22Rv1 (cell line): ENCODE measurements at regions not wholly inside any gene's neighbourhood (a gene's known extent, or its start where the extent isn't known, plus 50 kb on each side); places are given as distances from the start of the nearest gene placed in this dataset.
"Not testable (repeated sequence)": the region's sequence is repeated elsewhere in the genome, so short reads cannot be mapped to it uniquely, and the experiment has no call there.

Experiments
- H3K27ac ChIP-seq: fragments of 450-650 bp; 2 replicates; pipeline ENCODE4 v1.5.1; 2017
- ZFX ChIP-seq: fragments of 450-650 bp; IDR thresholded peaks from 2 replicates; pipeline ENCODE4 v1.6.1; 2017; ENCODE audit warnings: antibody characterized with exemption, borderline replicate concordance
- TF ChIP-seq, protein P1 (sequence below): fragments of 450-650 bp; IDR thresholded peaks from 2 replicates; pipeline ENCODE4 v1.5.1; 2017; ENCODE audit warnings: mild to moderate bottlenecking

DNA sequence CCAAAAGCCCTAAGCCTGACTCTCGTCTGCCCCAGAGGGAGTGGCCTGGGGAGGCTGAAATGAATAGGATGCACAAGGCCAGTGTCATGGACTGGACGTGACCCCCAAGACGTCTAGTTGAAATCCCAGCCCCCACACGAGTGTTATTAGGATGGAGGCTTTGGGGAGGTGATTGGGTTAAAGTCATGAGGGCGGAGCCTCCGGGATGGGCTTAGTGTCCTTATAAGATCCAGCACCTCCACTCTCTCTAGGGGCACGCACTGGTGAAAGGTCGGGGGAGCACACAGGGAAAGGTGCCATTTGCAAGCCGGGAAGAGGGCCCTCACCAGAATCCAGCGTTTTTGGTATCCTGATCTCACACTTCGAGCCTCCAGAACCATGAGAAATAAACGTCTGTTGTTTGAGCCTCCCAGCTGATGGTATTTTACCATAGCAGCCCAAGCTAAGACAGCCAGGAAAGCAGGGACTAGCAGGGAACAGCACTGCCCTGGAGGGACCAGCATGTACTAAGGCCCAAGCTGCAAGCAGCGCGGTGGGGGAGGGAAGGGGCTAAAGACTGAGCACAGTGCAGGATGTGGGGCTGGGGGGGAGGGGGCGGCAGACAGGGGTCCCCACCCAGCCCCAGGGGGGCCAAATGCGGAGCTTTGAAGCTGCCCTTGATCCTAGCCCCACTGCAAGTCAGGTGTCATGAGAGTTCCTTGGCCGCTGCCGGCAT lies 78.3 kb upstream of the NCOR2 start:
- no peak overlapping the region for H3K27ac ChIP-seq
- no peak for TF ChIP-seq ZFX
- TF ChIP-seq, protein P1, sequence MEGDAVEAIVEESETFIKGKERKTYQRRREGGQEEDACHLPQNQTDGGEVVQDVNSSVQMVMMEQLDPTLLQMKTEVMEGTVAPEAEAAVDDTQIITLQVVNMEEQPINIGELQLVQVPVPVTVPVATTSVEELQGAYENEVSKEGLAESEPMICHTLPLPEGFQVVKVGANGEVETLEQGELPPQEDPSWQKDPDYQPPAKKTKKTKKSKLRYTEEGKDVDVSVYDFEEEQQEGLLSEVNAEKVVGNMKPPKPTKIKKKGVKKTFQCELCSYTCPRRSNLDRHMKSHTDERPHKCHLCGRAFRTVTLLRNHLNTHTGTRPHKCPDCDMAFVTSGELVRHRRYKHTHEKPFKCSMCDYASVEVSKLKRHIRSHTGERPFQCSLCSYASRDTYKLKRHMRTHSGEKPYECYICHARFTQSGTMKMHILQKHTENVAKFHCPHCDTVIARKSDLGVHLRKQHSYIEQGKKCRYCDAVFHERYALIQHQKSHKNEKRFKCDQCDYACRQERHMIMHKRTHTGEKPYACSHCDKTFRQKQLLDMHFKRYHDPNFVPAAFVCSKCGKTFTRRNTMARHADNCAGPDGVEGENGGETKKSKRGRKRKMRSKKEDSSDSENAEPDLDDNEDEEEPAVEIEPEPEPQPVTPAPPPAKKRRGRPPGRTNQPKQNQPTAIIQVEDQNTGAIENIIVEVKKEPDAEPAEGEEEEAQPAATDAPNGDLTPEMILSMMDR = no peak

DNA sequence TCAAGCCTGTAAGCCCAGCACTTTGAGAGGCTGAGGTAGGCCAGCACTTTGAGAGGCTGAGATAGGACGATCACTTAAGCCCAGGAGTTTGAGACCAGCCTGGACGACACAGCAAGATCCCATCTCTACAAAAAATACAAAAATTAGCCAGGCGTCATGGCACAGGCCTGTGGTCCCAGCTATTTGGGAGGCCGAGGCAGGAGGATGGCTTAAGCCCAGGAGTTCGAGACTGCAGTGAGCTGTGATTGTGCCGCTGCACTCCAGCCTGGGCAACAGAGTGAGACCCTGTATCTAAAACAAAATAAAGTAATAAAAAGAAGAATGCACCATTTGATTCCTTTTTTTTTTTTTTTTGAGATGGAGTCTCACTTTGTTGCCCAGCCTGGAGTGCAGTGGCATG lies 76.4 kb upstream of the NCOR2 start:
- not testable (repeated sequence) for H3K27ac ChIP-seq

DNA sequence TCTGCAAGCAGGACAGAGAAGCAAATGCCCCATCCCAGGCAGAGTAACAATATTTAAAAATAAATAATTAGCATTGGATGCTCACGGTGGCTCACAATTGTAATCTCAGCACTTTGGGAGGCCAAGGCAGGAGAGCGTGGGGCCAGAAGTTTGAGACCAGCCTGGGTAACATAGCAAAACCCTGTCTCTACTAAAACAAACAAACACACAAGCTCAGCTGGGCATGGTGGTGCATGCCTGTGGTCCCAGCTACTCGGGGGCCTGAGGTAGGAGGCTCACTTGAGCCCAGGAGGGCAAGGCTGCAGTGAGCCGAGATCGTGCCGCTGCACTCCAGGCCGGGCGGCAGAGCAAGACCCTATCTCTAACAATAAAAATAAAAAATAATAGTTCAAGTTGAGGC lies 74.7 kb upstream of the NCOR2 start:
- H3K27ac ChIP-seq = no peak overlapping the region
- TF ChIP-seq, protein P1 = no peak

DNA sequence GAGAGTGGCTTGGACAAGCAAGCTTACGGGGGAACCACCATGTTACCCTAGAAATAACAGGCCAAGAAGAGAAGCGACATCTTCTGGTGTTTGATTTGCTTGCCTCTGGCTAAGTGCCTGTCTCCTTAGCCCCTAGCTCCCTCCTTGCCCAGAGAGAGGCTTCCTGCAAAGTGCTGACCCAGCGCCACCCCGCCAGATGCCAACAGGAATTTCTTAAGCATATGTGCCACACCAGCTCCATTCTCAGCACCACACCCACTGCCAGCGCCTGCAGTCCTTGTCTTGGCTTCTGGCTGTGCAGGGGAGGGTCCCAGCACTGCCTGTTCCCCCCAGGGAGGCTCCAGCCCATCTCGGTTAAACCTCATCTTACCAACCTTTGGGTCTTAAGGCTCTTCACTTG lies 74.2 kb upstream of the NCOR2 start:
- no peak overlapping the region for H3K27ac ChIP-seq
- TF ChIP-seq, protein P1 = no peak
- no peak for TF ChIP-seq ZFX

DNA sequence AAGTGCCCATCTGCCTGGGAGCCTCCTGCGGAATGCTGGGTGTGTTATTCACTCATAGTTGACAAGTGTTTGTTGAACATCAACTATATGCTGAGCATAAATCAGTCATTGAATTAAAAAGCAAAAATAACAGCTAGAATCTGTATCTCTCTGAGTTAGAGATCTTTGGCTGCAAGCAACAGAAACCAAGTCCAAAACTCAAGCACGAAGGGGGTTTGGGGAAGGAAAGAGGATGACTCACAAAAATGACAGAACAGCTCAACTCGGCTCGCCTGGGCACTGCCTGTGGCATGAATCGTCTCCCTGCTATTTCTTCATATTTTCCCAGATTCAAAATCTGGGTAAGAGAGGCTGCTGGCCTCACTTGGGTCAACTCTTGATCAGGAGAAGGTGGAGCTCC lies 72.6 kb upstream of the NCOR2 start:
- TF ChIP-seq, protein P1 = no peak
- TF ChIP-seq ZFX = no peak
- H3K27ac ChIP-seq = no peak overlapping the region

DNA sequence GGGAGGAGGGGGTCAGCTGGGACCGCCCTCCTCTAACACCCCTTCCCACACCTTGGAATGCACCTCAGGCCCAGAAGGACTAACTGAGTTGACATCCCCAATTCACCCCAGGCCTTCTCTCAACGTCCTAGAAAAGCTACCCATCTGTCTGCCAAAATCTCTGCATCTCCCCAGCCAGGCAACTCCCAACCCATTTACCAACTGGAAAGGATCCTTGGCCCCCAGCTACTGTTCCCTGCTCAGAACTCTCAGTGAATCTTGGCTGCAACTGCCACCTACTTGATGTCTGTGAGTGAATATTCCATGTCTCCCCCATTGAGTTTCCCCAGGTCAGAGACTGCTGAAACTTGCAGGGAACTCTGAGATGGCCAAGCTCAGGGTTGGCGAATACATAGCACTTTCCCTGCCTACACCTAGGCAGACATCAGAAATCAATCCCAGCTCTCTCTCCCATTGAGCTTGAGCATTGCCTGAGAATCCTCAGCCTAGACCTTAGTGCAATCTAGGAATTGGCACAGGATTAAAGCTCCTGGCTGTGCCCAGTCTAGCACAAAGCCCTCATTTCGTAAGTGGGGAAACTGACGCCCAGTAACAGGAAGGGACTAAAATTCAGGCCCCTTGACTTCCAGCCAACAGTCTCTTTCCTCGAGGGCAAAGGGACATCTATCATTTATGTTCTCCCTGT lies 71.9 kb upstream of the NCOR2 start:
- TF ChIP-seq, protein P1 = no peak
- no peak for TF ChIP-seq ZFX
- no peak overlapping the region for H3K27ac ChIP-seq

DNA sequence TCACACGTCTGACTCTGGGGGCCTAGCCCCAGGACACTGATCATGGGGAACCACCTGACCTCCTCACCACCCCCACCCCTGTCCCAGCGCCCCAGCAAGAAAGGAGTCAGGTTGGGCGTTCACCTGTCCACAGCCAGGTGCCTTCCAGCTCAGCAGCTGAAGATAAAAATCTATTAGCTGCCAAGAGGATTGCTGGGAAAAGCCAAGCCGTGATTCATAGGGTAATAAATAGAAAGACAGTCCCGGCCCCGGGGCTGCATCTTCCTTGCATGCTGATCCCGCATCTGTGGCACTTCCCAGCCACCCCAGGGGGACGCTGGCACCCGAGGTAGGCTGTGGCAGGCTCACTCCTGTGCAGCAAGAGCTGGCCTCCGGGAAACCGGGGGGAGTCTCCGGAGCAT lies 70.2 kb upstream of the NCOR2 start:
- TF ChIP-seq, protein P1 = no peak
- no peak for TF ChIP-seq ZFX
- no peak overlapping the region for H3K27ac ChIP-seq
